HG03139 (cell line): ENCODE measurements at regions not wholly inside any gene's neighbourhood (a gene's known extent, or its start where the extent isn't known, plus 50 kb on each side); places are given as distances from the start of the nearest gene placed in this dataset.

ENCODE experiments used
- ATAC-seq: cut with Tn5 transposase; IDR thresholded peaks from one replicate; pipeline ENCODE4 v1.9.1; 2021; ENCODE audit not compliant: unreplicated experiment

DNA sequence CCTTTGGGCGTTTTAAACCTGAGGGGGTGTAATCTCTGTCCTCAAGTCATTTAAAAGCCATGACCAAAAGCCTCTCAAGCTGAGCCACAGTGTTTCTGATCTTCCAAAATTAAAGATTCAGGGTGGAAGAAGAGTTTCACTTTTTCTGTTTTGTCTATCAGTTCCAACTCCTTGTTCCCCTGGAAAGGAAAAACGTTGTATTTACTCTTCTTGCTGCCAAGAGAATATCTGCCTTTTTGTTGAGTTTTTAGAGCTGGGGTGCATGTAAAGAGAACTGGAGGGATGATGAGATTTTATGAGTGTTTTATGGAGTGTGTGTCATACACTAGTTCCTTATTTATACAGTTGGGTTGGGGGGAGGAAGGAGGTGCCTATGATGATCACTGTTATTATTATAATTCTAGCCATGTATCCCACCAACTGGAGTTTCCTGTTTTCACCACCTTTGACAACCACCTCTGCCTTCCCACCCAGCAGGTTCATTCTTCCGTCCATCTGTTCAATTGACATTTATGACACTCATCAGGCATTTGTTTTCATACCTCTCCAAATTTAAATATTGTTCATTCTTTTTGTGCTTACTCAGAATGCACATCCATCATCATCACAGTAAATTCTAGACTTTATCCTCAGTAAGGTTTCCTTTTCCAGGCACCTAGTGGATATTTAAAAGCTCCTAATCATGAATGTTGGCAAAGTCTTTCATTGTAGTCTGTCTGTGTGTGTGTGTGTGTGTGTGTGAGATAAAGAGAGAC lies 97.9 kb upstream of the MPDZ start:
- no peak for ATAC-seq

DNA sequence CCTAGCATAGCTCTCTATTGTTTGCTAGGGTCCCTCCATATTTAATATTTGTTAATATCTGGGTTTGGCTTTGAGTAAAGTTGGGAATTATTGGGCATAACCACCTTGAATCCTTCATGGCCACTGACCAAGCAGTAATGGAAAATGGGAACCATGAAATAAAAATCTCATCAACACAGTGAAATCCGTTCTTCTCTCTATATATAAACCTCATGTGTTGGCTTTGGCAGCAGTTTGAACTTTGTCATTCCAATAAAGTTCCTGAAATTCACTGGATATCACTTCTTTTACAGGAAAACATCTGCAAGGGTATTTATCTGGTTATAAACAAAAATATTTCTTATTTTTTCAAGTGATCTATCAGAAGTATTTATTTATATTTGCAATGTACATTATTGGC lies 93.0 kb upstream of the MPDZ start:
- ATAC-seq, result no peak

DNA sequence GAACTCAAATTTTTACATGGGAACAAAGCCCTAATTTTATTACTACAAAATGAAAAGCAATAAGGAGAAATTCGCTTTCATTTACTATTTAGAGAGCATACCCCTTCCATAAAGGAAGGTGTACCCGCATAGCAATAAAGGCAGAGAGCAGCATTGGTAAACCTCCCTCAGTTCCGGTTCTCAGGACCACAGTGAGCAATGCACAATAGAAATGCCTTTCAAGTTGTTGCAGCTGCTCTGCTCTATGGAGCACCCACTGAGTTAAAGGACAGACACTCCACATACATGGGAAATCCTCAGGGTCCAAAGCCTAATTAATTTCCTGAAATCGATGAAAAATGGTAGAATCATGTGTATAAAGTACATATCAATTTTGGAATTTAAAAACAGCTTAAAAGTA lies 89.9 kb upstream of the MPDZ start:
- ATAC-seq, result no peak

- ATAC-seq, result no peak
Observed at GRCh38 chr9:13367784-13368183, 88.3 kb upstream of the MPDZ start.

GRCh38 chr9:13364271-13365000 lies 84.9 kb upstream of the MPDZ start:
- ATAC-seq, result no peak

DNA sequence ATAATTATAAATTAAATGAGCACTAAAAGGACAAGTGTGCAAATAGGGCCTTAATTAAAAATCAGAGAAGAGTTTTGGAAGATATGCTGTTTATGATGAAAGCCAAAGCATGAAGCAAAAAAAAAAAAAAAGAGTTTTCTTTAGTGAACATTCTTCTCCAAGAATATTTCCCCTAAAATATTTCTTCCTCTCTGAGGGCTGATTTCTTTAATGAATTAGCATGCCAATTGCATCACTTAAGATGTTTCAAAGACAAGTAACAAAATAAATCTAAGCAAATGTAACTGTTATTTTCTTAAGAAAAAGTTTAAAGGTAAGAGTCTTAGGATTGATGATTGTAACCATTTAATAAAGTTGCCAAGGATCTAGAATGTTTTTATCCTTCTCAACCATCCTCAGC lies 81.6 kb upstream of the MPDZ start:
- no peak for ATAC-seq

DNA sequence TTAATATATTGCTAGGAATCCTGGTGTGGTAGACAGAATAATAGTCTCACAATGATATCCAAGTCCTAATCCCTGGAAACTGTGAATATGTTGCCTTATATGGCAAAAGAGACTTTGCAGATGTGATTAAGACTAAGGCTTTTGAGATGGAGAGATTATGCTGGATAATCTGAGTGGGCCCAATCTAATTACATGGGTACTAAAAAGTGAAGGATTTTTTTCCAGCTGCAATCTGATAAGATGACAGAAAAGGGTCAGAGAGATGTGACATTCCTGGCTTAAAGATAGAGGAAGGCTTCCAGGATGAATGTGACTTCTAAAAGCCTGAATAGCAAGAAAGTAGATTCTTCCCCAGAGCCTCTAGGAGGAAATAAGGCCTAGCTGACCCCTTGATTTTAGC lies 80.7 kb upstream of the MPDZ start:
- ATAC-seq, result no peak

DNA sequence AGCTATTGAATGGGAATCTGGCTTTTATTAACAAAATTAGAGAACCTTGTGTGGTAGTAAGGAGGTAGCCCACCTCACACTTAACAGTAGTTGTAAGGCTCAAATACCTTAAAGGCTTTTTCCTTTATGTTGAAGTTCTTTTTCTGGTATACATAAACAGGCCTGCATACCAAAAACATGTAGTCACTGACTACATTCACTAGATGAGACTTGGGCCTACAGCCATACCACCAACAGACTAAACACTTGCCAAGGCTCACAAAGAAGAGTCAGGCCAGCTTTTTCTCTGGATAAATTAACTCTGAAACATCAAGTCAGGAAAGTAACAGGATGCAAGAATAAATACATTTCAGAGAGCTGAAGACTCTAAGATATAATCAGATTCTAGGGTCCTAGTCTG lies 78.6 kb upstream of the MPDZ start:
- no peak for ATAC-seq

- ATAC-seq, result no peak
Observed at GRCh38 chr9:13354733-13355132, 75.2 kb upstream of the MPDZ start.

GRCh38 chr9:13352451-13352979 lies 73.0 kb upstream of the MPDZ start:
- ATAC-seq, result no peak

DNA sequence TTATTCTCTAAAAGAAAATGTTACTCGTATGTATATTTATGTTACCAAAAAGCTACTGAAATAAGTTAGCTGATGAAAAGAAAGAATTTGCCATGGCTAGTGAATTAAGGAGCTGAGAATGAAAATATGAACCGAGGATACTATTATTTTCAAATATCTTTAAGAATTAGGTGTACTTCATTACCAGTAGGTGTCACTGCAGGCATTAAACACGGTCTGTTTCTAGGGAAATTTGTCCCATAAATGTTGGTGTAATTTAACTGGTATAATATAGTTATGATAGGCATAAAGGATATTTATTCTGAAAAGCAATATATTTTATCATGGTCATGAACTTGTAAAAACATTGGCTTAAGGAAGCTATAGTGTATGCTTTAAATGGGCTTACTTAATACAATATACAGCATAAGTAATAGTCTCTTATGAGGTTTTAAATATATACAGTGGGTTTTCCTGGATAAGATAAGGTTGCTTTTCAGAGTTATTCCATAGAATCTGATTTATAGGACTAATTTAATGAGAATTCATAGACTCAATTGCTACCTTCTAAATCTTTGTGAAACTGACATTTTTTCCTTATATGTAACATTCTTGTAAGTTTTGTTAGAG lies 72.4 kb upstream of the MPDZ start:
- ATAC-seq, result no peak

DNA sequence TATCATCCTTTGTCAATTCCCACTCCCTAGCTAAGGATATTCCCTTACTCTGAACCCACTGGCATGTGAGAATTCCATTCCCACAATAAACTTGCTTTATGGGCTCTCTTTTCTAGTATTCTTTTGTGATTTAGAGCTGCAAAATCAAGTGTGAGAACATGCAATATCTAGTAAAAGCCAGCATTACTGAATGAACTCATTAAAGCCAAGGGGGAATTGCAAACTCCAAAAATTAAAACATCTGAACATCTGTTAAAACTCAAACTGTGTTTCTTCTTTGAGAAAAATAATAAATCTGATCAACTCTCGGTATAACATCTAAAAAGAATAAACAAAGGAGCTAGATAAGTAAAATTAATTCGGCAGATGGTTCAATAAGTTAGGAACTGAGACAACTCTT lies 53.1 kb upstream of the MPDZ start:
- ATAC-seq, result no peak

GRCh38 chr9:13331320-13331719 lies 51.8 kb upstream of the MPDZ start:
- no peak for ATAC-seq

GRCh38 chr9:13330396-13331004 lies 51.0 kb upstream of the MPDZ start:
- no peak for ATAC-seq
